ENCODE measurements at regions not wholly inside any gene's neighbourhood (a gene's known extent, or its start where the extent isn't known, plus 50 kb on each side); places are given as distances from the start of the nearest gene placed in this dataset.

DNA sequence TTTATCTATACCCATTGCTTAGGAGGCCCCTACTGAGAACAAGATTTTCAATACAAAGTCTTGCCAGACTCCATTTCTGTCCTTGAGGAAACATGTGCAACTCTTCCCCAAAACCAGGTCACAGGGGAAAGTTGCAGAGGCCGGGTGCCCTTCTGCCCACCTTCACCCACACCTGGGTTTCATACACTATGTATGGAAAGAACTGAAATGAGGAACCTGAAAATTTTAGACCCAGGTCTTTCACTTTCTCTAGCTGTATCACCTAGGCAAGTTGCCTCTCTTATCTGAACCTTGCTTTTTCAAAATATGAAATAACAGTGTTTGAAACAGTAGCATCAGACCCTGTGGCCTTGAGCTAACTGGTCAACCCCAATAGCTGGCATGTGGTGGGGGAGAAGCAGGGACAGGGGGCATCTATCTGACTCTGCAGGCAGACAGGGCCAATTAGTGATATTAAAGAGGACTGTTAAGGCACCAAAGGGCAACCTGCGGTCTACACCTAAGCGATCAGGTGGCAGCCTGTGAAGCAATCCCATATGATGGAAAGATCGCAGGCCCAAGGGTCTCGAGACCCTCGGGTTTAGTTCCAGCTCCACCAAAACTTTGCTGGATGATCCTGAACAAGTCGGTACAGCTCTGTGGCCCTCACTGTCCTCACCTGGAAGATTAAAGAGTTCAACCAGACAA is 346.5 kb downstream of the BCL11B start:
- no peak overlapping the region for H3K4me3 ChIP-seq (ENCODE audit: low read depth, low read length)
- no peak for DNase-seq (ENCODE audit: low read depth)
- TF ChIP-seq, protein P1, sequence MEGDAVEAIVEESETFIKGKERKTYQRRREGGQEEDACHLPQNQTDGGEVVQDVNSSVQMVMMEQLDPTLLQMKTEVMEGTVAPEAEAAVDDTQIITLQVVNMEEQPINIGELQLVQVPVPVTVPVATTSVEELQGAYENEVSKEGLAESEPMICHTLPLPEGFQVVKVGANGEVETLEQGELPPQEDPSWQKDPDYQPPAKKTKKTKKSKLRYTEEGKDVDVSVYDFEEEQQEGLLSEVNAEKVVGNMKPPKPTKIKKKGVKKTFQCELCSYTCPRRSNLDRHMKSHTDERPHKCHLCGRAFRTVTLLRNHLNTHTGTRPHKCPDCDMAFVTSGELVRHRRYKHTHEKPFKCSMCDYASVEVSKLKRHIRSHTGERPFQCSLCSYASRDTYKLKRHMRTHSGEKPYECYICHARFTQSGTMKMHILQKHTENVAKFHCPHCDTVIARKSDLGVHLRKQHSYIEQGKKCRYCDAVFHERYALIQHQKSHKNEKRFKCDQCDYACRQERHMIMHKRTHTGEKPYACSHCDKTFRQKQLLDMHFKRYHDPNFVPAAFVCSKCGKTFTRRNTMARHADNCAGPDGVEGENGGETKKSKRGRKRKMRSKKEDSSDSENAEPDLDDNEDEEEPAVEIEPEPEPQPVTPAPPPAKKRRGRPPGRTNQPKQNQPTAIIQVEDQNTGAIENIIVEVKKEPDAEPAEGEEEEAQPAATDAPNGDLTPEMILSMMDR (conservative IDR thresholded peaks at IDR 0.05; ENCODE audit: low read depth, low read length) = no peak

DNA sequence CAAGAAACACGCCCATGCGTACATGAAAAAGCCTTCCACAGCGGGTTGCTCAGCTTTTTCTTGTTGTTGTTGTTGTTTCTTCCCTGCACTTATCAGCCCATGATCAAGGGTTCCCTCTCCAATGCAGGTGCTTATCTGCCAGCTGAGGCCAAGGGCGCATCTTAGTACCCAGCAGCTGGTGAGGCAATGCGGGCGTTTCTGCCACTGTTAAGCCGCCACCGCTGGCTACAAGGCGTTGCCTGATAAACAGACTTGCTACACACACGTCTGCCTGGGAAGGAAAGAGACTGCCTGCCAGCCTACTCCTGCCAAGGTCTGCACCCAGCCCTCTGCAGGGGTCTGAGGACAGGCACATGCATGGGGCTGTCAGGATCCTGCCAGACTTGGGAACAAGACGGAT is 345.9 kb downstream of the BCL11B start:
- TF ChIP-seq, protein P1 (conservative IDR thresholded peaks at IDR 0.05; ENCODE audit: low read depth, low read length) = no peak
- DNase-seq (ENCODE audit: low read depth) = no peak
- no peak overlapping the region for H3K4me3 ChIP-seq (ENCODE audit: low read depth, low read length)

DNA sequence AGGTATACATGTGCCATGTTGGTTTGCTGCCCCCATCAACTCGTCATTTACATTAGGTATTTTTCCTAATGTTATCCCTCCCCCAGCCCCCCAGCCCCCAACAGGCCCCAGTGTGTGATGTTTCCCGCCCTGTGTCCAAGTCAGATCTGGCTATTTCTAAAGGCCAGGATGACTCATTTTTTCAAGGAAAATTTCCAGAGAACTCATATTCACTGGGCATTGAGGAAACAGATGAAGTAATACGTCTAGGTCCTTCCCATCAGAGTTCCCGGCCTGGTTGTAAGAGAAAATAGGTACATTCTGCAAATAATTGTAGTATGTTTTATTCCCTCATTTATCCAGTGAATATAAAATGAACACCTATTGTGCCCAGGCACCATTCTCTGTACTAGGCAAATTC is 345.2 kb downstream of the BCL11B start:
- no peak overlapping the region for H3K4me3 ChIP-seq (ENCODE audit: low read depth, low read length)
- no peak for DNase-seq (ENCODE audit: low read depth)

DNA sequence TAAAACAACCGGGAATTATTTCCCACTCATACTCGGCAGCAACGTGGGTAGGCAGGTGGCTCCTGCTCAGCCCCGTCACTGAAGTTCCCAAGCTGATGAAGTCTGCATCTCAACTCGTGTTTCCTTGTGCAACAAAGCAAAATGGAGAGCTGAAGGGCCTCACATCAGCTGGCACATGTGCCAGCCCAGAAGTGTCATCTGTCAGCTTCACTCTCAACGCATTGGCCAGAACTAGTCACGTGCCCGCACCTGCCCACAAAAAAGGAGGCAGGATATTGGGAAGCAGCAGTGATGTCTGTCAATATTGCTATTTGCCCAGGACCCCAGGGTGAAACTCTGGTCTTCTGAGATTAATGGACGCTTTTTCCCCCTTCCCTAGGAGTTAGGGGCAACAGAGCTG is 344.0 kb downstream of the BCL11B start:
- TF ChIP-seq, protein P1 (conservative IDR thresholded peaks at IDR 0.05; ENCODE audit: low read depth, low read length) = no peak
- no peak for DNase-seq (ENCODE audit: low read depth)
- H3K4me3 ChIP-seq (ENCODE audit: low read depth, low read length) = no peak overlapping the region

More for the DNA sequence above, 345.2 kb downstream of the BCL11B start:
- TF ChIP-seq, protein P1 (conservative IDR thresholded peaks at IDR 0.05; ENCODE audit: low read depth, low read length) = no peak

DNA sequence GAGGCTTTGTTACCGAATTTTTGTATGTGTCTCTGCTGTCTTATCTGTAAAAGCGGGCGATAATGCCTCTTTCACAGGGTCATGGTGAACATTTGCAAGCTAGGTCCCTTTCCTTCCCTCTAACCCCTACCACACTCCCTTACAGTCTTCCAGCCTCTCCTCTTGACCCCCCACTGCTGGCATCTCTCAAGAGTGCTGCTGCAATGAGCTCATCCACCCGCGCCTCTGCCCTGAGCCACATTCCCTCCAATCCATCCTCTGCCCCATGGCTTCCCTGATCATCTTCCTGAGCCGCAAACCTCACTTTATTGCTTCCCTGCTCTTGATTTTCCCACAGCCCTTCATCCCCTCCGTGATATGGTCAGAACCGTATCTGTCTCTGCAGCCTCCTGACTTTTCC is 343.6 kb downstream of the BCL11B start:
- TF ChIP-seq, protein P1 (conservative IDR thresholded peaks at IDR 0.05; ENCODE audit: low read depth, low read length) = no peak
- H3K4me3 ChIP-seq (ENCODE audit: low read depth, low read length) = no peak overlapping the region
- DNase-seq (ENCODE audit: low read depth) = no peak

DNA sequence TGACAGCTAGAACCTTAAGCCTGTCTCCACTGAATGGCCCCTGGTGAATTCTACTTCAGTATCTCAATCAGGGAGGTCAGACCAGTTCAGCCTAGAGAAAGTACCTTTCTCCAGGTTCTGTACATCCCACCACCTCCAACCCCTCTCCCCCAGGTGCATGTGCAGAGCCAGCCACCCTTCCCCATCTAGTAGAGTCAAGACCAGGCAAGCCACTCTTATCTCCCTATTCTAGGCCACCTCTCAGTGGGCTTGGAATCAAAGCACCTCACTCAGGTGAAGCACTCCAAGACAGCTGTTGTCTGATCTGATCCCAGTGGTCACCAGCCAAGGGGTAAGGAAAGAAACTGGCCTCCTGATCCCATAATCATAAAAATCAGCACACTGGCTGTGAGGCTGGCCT is 340.9 kb downstream of the BCL11B start:
- TF ChIP-seq, protein P1 (conservative IDR thresholded peaks at IDR 0.05; ENCODE audit: low read depth, low read length) = no peak
- no peak overlapping the region for H3K4me3 ChIP-seq (ENCODE audit: low read depth, low read length)
- DNase-seq (ENCODE audit: low read depth) = no peak

DNA sequence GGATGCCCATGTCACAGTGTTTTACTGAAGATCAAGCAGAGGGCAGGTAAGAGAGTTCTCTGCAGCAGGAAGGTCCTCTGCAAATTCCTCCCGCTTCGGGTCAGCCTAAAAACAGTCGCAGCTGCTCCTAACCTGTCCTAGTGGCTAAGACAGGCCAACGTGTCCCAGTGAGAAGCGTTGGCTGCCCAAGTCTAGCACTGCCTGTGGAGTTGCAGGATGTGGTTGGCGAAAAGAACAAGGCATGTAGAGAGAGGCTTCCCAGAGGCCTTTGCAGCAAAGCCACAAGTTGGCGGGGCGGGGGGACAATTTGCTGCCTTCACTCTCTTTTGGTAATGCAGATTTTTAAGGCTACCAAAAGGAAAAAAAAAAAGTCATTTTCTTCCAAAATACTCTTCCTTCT is 340.1 kb downstream of the BCL11B start:
- TF ChIP-seq, protein P1 (conservative IDR thresholded peaks at IDR 0.05; ENCODE audit: low read depth, low read length) = no peak
- no peak overlapping the region for H3K4me3 ChIP-seq (ENCODE audit: low read depth, low read length)
- DNase-seq (ENCODE audit: low read depth) = no peak

Data from choroid plexus epithelial cell (primary cell).